HFF-Myc (cell line): ENCODE measurements at regions not wholly inside any gene's neighbourhood (a gene's known extent, or its start where the extent isn't known, plus 50 kb on each side); places are given as distances from the start of the nearest gene placed in this dataset.

Source experiments
- DNase-seq: peaks from one replicate; pipeline ENCODE4 v3.0.0-alpha.2; 2011; ENCODE audit warnings: low read depth; ENCODE audit errors: extremely low read depth
- H3K4me3 ChIP-seq: replicated peaks from 2 replicates; pipeline ENCODE4 v1.5.1; 2011; ENCODE audit warnings: low read depth, mild to moderate bottlenecking, control low read depth, low read length
- TF ChIP-seq, protein P1 (sequence below): IDR thresholded peaks from 2 replicates; pipeline ENCODE4 v1.5.1; 2012; ENCODE audit warnings: mild to moderate bottlenecking, low read depth, low read length, control low read depth; ENCODE audit errors: missing control alignments

DNA sequence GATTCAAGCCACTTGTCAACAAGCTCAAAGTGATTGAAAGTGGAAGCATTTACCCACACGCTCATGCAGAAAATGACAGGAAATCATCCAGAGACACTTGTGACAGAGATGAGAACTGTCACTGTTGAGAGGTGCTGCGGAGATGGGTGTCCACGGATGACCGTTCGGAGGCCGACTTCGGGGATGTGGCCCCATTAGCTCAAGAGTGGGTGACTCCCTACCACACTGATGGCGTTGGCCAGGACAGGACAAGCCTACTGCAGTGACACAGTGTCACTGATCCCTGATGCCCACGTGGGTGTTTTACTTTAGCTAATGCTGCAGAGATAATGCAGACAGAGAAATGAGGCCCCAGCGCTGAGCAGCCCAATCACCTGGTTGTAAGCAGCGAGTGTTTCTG is 81.5 kb upstream of the YWHAQ start:
- no peak overlapping the region for H3K4me3 ChIP-seq
- TF ChIP-seq, protein P1, sequence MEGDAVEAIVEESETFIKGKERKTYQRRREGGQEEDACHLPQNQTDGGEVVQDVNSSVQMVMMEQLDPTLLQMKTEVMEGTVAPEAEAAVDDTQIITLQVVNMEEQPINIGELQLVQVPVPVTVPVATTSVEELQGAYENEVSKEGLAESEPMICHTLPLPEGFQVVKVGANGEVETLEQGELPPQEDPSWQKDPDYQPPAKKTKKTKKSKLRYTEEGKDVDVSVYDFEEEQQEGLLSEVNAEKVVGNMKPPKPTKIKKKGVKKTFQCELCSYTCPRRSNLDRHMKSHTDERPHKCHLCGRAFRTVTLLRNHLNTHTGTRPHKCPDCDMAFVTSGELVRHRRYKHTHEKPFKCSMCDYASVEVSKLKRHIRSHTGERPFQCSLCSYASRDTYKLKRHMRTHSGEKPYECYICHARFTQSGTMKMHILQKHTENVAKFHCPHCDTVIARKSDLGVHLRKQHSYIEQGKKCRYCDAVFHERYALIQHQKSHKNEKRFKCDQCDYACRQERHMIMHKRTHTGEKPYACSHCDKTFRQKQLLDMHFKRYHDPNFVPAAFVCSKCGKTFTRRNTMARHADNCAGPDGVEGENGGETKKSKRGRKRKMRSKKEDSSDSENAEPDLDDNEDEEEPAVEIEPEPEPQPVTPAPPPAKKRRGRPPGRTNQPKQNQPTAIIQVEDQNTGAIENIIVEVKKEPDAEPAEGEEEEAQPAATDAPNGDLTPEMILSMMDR, result no peak
- DNase-seq, result no peak

DNA sequence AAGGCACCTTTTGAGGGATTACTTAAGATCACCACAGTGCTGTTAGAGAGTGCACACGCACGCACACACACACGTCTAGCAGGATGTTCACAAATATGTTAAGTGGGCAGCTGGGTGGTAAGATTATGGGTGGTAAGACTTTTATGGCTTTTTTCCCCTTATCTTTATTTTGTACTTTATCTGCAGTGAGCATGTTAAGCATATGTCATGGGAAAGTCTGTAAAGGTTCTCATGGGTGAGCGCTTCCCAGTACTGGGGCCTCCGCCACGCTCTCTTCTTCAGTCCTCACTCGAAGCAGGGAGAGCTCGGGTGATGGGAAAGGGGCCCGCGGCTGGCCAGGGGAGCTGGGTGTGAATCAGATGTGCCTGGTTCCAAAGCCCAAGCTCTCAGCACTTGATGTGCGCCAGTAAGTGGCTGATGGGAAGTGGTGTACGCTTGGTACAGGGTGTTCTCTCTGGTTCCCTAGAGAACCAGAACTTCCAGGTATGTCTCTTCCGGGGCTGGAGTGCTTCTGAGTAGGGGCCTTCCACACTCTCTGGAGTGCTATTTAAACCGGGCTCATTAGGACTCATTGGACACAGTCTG is 83.9 kb upstream of the YWHAQ start:
- no peak for DNase-seq
- H3K4me3 ChIP-seq, result no peak overlapping the region
- TF ChIP-seq, protein P1, result no peak

DNA sequence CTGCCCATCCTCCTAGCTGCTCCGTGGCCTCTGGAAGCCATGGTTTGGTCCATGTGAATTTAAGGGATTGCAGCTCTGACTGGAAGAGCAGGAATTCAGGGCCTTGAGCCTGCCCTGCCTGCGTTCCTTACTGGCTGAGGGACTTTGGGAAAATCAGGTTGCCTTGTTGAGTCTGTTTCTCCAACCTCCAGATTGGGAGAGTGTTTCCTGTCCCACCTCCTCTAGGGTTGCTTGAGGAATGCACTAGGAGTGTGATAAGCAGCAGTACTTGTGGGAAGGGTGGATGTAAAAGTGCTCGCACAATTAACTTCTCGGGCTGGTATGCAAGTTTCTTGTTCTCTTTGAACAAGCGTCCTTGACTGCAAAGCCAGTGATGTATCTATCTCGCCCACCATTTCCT is 84.4 kb upstream of the YWHAQ start:
- TF ChIP-seq, protein P1, result no peak
- no peak for DNase-seq
- no peak overlapping the region for H3K4me3 ChIP-seq

DNA sequence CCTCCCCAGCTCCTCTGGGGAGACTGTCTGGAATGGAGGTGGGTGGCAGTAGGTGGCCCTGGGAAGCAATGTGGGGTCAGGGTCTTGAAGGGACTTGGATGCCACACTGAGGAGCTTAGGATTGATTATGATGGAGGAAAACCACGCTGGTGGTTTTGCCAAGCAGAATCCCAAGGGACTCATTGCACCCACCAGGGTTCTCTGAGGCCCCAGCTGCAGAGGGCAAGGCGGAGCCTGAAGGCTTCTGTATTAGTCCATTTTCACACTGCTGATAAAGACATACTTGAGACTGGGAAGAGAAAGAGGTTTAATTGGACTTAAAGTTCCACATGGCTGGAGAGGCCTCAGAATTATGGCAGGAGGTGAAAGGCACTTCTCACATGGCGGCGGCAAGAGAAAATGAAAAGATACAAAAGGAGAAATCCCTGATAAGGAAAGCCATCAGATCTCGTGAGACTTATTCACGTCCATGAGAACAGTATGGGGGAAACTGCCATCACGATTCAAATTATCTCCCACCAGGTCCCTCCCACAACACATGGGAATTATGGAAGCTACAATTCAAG is 87.2 kb upstream of the YWHAQ start:
- no peak overlapping the region for H3K4me3 ChIP-seq
- TF ChIP-seq, protein P1, result no peak
- DNase-seq, result no peak

DNA sequence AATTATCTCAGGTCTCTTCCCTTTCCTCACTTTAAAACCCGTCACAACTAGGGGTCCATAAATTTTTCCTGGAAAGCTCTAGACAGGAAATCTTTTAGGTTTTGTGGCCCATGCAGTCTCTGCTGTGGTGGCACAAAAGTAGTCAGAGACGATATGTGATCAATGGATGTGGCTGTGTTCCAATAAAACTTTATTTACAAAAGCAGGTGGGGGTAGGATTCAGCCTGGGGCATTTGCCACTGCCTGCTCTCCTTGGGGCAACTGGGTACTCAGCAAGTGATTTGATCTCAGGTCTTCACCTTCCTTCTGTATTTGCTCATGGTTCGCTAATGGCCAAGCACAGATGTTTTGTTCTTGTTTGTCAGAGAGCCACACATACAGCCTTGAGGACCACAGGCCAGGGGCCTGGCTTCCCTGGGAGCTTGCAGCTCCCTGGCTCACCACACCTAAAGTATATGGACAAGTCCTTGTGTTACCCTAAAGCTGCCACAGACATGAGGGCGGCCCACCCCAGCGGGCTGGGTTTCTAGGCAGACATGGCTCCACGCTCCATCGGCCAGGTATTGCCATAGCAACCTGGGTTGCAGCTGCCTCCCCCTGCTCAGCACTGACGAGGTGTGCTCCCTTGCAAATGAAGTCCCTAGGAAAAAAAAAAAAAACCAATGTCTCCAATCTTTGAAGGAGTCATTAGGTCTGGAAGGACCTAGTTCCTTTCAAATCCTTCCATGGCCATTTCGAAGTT is 89.7 kb upstream of the YWHAQ start:
- TF ChIP-seq, protein P1, result no peak
- no peak overlapping the region for H3K4me3 ChIP-seq
- no peak for DNase-seq

DNA sequence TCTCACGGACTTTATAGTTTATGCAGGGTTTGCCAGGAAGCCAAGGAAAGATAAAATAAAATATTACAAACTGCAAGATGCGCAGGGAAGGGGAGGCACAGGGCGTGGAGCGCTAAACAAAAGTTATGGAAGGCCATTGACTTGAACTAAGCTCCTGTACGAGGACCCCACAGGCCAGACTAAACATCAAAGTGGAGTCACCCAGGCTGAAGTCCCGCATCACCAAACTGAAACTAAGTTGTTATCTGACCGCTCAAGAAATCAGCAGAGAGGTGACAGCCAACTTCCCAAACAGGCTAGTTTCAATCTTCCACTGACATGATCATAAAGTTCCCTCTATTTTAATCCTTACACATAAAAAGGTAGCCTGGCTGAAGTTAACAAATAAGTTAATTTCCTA is 90.5 kb upstream of the YWHAQ start:
- no peak overlapping the region for H3K4me3 ChIP-seq
- TF ChIP-seq, protein P1, result no peak
- DNase-seq, result no peak
